HEK293 (cell line): ENCODE measurements at regions not wholly inside any gene's neighbourhood (a gene's known extent, or its start where the extent isn't known, plus 50 kb on each side); places are given as distances from the start of the nearest gene placed in this dataset.

Source experiments
- CTCF ChIA-PET: fragments of 350-600 bp; formaldehyde crosslinking; extraction: SDS; loops from one replicate; lab custom pipeline; 2021; ENCODE audit warnings: antibody characterized with exemption; lab: Yijun Ruan, JAX
- POLR2A ChIA-PET: fragments of 300-600 bp; formaldehyde crosslinking; extraction: SDS; loops from one replicate; lab custom pipeline; 2020; ENCODE audit warnings: antibody characterized with exemption, inconsistent platforms; lab: Yijun Ruan, JAX
- H3K27ac ChIP-seq: fragments of 200-500 bp; sonication (Bioruptor generic); 2 replicates; pipeline ENCODE4 v1.5.1; 2014; ENCODE audit warnings: low read depth, low read length, control low read depth, inconsistent platforms; ENCODE audit errors: extremely low read depth
- H3K36me3 ChIP-seq, 2 experiments: fragments of 200-500 bp in 1 of 2; sonication (Bioruptor generic) in 1 of 2; 1 replicate in 1 of 2; 2 replicates in 1 of 2; pipeline ENCODE4 v1.5.1; 2014 to 2017; ENCODE audit warnings: inconsistent platforms in 2 of 2, low read length in 2 of 2; ENCODE audit not compliant: control insufficient read depth in 2 of 2, insufficient read depth in 1 of 2
- H3K4me1 ChIP-seq: fragments of 200-500 bp; sonication (Bioruptor generic); 2 replicates; pipeline ENCODE4 v1.5.1; 2014; ENCODE audit warnings: mild to moderate bottlenecking, low read length, inconsistent platforms; ENCODE audit not compliant: control insufficient read depth, insufficient read depth
- H3K4me3 ChIP-seq: 2 replicates; pipeline ENCODE4 v1.5.1; 2011; ENCODE audit warnings: low read depth, mild to moderate bottlenecking, control low read depth, low read length, moderate library complexity
- H3K9me3 ChIP-seq: fragments of 200-500 bp; sonication (Bioruptor generic); 2 replicates; pipeline ENCODE4 v1.5.1; 2014; ENCODE audit warnings: low read depth, low read length, inconsistent platforms; ENCODE audit not compliant: control insufficient read depth, insufficient read depth
- BCL11B ChIP-seq: fragments of 450-650 bp; formaldehyde crosslinking; IDR thresholded peaks from 2 replicates; pipeline ENCODE4 v1.5.1; 2016; ENCODE audit warnings: low read depth, missing biosample characterization, missing genetic modification characterization
- KLF16 ChIP-seq: fragments of 450-650 bp; formaldehyde crosslinking; IDR thresholded peaks from 2 replicates; pipeline ENCODE4 v1.5.1; 2017; ENCODE audit warnings: missing biosample characterization, missing genetic modification characterization
- KLF9 ChIP-seq: fragments of 450-650 bp; formaldehyde crosslinking; IDR thresholded peaks from 2 replicates; pipeline ENCODE4 v1.5.1; 2016; ENCODE audit warnings: missing biosample characterization, missing genetic modification characterization, low read depth
- TRIM28 ChIP-seq: IDR thresholded peaks from 2 replicates; pipeline ENCODE4 v1.6.1; 2011; ENCODE audit warnings: low read length, control low read depth, borderline replicate concordance
- ZNF211 ChIP-seq: fragments of 450-650 bp; formaldehyde crosslinking; IDR thresholded peaks from 2 replicates; pipeline ENCODE4 v1.5.1; 2016; ENCODE audit warnings: low read depth, missing biosample characterization, missing genetic modification characterization
- ZNF248 ChIP-seq: fragments of 450-650 bp; formaldehyde crosslinking; IDR thresholded peaks from 2 replicates; pipeline ENCODE4 v1.5.1; 2017; ENCODE audit warnings: missing biosample characterization, missing genetic modification characterization
- ZNF335 ChIP-seq: fragments of 450-650 bp; formaldehyde crosslinking; conservative IDR thresholded peaks from 2 replicates; pipeline ENCODE4 v1.5.1; 2016; ENCODE audit warnings: missing biosample characterization, missing genetic modification characterization
- ZNF354C ChIP-seq: fragments of 450-650 bp; formaldehyde crosslinking; IDR thresholded peaks from 2 replicates; pipeline ENCODE4 v1.5.1; 2016; ENCODE audit warnings: missing biosample characterization, missing genetic modification characterization, low read depth, borderline replicate concordance
- ZNF391 ChIP-seq: fragments of 450-650 bp; formaldehyde crosslinking; IDR thresholded peaks from 2 replicates; pipeline ENCODE4 v1.5.1; 2016; ENCODE audit warnings: low read depth, missing biosample characterization, missing genetic modification characterization, borderline replicate concordance
- ZNF404 ChIP-seq: fragments of 450-650 bp; formaldehyde crosslinking; IDR thresholded peaks from 2 replicates; pipeline ENCODE4 v1.5.1; 2017; ENCODE audit warnings: missing biosample characterization, missing genetic modification characterization
- ZNF416 ChIP-seq: fragments of 450-650 bp; formaldehyde crosslinking; IDR thresholded peaks from 2 replicates; pipeline ENCODE4 v1.5.1; 2016; ENCODE audit warnings: missing biosample characterization, missing genetic modification characterization
- ZNF561 ChIP-seq: fragments of 450-650 bp; IDR thresholded peaks from 2 replicates; pipeline ENCODE4 v1.5.1; 2018; ENCODE audit warnings: missing biosample characterization, missing genetic modification characterization, borderline replicate concordance
- ZNF785 ChIP-seq: fragments of 450-650 bp; formaldehyde crosslinking; IDR thresholded peaks from 2 replicates; pipeline ENCODE4 v1.5.1; 2016; ENCODE audit warnings: missing biosample characterization, missing genetic modification characterization
- ZNF792 ChIP-seq: fragments of 450-650 bp; formaldehyde crosslinking; IDR thresholded peaks from 2 replicates; pipeline ENCODE4 v1.5.1; 2016; ENCODE audit warnings: missing biosample characterization, missing genetic modification characterization
- TF ChIP-seq, protein P1 (sequence below): fragments of 450-650 bp; formaldehyde crosslinking; IDR thresholded peaks from 2 replicates; pipeline ENCODE4 v1.5.1; 2016; ENCODE audit warnings: missing biosample characterization, missing genetic modification characterization
- TF ChIP-seq, protein P2 (sequence below): fragments of 450-650 bp; formaldehyde crosslinking; IDR thresholded peaks from 2 replicates; pipeline ENCODE4 v1.5.1; 2016; ENCODE audit warnings: missing biosample characterization, missing genetic modification characterization
- TF ChIP-seq, protein P3 (sequence below): sonication (generic); formaldehyde crosslinking; IDR thresholded peaks from 2 replicates; pipeline ENCODE4 v1.8.1; 2022; ENCODE audit warnings: mild to moderate bottlenecking, moderate library complexity, missing genetic modification reagents
- TF ChIP-seq, protein P4 (sequence below): fragments of 450-650 bp; formaldehyde crosslinking; IDR thresholded peaks from 2 replicates; pipeline ENCODE4 v1.5.1; 2017; ENCODE audit warnings: missing biosample characterization, missing genetic modification characterization
- TF ChIP-seq, protein P5 (sequence below): fragments of 450-650 bp; formaldehyde crosslinking; IDR thresholded peaks from 2 replicates; pipeline ENCODE4 v1.5.1; 2016; ENCODE audit warnings: missing biosample characterization, missing genetic modification characterization
- TF ChIP-seq, protein P6 (sequence below): fragments of 450-650 bp; formaldehyde crosslinking; IDR thresholded peaks from 2 replicates; pipeline ENCODE4 v1.5.1; 2016; ENCODE audit warnings: missing biosample characterization, missing genetic modification characterization
- TF ChIP-seq, protein P7 (sequence below): fragments of 450-650 bp; formaldehyde crosslinking; IDR thresholded peaks from 2 replicates; pipeline ENCODE4 v1.5.1; 2016; ENCODE audit warnings: missing biosample characterization, missing genetic modification characterization
- TF ChIP-seq, protein P8 (sequence below): fragments of 450-650 bp; formaldehyde crosslinking; IDR thresholded peaks from 2 replicates; pipeline ENCODE4; 2016; ENCODE audit warnings: missing biosample characterization, missing genetic modification characterization

DNA sequence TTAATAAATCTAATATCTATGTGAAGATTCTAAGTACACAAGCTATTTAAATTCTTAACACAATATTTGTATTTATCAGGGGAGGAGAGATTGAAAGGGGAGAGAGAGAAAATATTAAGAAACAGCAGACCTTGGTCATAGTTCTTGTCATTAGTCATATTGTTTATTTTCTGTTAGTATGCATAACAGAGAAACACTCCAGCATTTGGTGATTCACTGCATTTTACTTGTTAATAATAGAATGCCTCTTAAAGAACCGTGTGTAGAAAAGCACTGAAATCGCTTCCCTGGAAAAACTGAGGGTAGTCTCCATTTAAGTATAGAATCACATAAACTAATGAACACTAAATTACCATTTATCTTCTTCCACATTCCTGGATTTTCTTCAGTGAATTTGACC is 122.7 kb upstream of the TRPC6 start:
- no peak overlapping the region for H3K4me3 ChIP-seq

DNA sequence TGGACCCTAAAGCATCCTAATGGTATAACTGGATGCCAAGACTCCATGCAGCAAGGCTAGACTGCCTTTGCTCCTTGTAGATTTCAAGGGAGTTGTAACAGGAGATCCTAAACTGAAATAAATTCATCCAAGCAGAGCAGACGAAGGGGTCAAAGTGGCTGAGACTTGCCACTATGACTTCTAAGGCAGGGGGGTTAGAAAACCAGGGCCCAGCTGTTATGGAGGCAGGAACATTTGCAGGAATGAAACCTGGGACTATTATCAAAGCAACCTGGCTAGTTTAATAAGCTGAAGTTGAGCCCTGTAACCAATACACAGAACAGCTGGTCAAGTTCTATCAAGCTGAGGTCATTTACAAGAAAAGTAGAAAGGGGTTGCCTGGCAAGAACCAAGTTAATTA is 122.2 kb upstream of the TRPC6 start:
- TF ChIP-seq, protein P1, sequence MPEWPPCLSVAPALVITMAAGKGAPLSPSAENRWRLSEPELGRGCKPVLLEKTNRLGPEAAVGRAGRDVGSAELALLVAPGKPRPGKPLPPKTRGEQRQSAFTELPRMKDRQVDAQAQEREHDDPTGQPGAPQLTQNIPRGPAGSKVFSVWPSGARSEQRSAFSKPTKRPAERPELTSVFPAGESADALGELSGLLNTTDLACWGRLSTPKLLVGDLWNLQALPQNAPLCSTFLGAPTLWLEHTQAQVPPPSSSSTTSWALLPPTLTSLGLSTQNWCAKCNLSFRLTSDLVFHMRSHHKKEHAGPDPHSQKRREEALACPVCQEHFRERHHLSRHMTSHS (tag by site-specific recombination): no peak
- TF ChIP-seq, protein P2, sequence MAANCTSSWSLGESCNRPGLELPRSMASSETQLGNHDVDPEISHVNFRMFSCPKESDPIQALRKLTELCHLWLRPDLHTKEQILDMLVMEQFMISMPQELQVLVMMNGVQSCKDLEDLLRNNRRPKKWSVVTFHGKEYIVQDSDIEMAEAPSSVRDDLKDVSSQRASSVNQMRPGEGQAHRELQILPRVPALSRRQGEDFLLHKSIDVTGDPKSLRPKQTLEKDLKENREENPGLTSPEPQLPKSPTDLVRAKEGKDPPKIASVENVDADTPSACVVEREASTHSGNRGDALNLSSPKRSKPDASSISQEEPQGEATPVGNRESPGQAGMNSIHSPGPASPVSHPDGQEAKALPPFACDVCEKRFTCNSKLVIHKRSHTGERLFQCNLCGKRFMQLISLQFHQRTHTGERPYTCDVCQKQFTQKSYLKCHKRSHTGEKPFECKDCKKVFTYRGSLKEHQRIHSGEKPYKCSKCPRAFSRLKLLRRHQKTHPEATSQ (tag by site-specific recombination): no peak
- TF ChIP-seq, protein P3, sequence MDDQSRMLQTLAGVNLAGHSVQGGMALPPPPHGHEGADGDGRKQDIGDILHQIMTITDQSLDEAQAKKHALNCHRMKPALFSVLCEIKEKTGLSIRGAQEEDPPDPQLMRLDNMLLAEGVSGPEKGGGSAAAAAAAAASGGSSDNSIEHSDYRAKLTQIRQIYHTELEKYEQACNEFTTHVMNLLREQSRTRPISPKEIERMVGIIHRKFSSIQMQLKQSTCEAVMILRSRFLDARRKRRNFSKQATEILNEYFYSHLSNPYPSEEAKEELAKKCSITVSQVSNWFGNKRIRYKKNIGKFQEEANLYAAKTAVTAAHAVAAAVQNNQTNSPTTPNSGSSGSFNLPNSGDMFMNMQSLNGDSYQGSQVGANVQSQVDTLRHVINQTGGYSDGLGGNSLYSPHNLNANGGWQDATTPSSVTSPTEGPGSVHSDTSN (CRISPR knock-in tag): no peak
- no peak for TF ChIP-seq TRIM28
- TF ChIP-seq ZNF792 (tag by site-specific recombination): no peak
- TF ChIP-seq, protein P4, sequence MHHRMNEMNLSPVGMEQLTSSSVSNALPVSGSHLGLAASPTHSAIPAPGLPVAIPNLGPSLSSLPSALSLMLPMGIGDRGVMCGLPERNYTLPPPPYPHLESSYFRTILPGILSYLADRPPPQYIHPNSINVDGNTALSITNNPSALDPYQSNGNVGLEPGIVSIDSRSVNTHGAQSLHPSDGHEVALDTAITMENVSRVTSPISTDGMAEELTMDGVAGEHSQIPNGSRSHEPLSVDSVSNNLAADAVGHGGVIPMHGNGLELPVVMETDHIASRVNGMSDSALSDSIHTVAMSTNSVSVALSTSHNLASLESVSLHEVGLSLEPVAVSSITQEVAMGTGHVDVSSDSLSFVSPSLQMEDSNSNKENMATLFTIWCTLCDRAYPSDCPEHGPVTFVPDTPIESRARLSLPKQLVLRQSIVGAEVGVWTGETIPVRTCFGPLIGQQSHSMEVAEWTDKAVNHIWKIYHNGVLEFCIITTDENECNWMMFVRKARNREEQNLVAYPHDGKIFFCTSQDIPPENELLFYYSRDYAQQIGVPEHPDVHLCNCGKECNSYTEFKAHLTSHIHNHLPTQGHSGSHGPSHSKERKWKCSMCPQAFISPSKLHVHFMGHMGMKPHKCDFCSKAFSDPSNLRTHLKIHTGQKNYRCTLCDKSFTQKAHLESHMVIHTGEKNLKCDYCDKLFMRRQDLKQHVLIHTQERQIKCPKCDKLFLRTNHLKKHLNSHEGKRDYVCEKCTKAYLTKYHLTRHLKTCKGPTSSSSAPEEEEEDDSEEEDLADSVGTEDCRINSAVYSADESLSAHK (tag by site-specific recombination): no peak
- no peak for TF ChIP-seq KLF16 (tag by site-specific recombination)
- TF ChIP-seq KLF9 (tag by site-specific recombination): no peak
- TF ChIP-seq ZNF335: no peak
- TF ChIP-seq ZNF404 (tag by site-specific recombination): no peak
- TF ChIP-seq, protein P5, sequence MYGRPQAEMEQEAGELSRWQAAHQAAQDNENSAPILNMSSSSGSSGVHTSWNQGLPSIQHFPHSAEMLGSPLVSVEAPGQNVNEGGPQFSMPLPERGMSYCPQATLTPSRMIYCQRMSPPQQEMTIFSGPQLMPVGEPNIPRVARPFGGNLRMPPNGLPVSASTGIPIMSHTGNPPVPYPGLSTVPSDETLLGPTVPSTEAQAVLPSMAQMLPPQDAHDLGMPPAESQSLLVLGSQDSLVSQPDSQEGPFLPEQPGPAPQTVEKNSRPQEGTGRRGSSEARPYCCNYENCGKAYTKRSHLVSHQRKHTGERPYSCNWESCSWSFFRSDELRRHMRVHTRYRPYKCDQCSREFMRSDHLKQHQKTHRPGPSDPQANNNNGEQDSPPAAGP (tag by site-specific recombination): no peak
- no peak for TF ChIP-seq ZNF248 (tag by site-specific recombination)
- TF ChIP-seq ZNF391 (tag by site-specific recombination): no peak
- TF ChIP-seq, protein P6, sequence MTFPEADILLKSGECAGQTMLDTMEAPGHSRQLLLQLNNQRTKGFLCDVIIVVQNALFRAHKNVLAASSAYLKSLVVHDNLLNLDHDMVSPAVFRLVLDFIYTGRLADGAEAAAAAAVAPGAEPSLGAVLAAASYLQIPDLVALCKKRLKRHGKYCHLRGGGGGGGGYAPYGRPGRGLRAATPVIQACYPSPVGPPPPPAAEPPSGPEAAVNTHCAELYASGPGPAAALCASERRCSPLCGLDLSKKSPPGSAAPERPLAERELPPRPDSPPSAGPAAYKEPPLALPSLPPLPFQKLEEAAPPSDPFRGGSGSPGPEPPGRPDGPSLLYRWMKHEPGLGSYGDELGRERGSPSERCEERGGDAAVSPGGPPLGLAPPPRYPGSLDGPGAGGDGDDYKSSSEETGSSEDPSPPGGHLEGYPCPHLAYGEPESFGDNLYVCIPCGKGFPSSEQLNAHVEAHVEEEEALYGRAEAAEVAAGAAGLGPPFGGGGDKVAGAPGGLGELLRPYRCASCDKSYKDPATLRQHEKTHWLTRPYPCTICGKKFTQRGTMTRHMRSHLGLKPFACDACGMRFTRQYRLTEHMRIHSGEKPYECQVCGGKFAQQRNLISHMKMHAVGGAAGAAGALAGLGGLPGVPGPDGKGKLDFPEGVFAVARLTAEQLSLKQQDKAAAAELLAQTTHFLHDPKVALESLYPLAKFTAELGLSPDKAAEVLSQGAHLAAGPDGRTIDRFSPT (tag by site-specific recombination): no peak
- TF ChIP-seq ZNF416: no peak
- no peak for TF ChIP-seq BCL11B (tag by site-specific recombination)
- TF ChIP-seq ZNF785 (tag by site-specific recombination): no peak
- TF ChIP-seq ZNF354C (tag by site-specific recombination): no peak
- TF ChIP-seq ZNF211 (tag by site-specific recombination): no peak
- Histone ChIP-seq H3K9me3 (no peaks in the 10 kb centered on the region), H3K36me3 (no peaks in the 10 kb centered on the region), H3K4me1 (no peaks in the 10 kb centered on the region), H3K27ac (no peak overlapping the region), H3K4me3 (no peak overlapping the region)
- CTCF ChIA-PET: no interaction called here
- POLR2A ChIA-PET: no interaction called here

More for the DNA sequence above, 122.7 kb upstream of the TRPC6 start:
- TF ChIP-seq ZNF792 (tag by site-specific recombination): no peak
- TF ChIP-seq KLF9 (tag by site-specific recombination): no peak
- TF ChIP-seq ZNF561 (tag by site-specific recombination): no peak
- TF ChIP-seq, protein P7, sequence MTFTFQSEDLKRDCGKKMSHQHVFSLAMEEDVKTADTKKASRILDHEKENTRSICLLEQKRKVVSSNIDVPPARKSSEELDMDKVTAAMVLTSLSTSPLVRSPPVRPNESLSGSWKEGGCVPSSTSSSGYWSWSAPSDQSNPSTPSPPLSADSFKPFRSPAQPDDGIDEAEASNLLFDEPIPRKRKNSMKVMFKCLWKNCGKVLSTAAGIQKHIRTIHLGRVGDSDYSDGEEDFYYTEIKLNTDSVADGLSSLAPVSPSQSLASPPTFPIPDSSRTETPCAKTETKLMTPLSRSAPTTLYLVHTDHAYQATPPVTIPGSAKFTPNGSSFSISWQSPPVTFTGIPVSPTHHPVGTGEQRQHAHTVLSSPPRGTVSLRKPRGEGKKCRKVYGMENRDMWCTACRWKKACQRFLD (tag by site-specific recombination): no peak
- TF ChIP-seq, protein P8, sequence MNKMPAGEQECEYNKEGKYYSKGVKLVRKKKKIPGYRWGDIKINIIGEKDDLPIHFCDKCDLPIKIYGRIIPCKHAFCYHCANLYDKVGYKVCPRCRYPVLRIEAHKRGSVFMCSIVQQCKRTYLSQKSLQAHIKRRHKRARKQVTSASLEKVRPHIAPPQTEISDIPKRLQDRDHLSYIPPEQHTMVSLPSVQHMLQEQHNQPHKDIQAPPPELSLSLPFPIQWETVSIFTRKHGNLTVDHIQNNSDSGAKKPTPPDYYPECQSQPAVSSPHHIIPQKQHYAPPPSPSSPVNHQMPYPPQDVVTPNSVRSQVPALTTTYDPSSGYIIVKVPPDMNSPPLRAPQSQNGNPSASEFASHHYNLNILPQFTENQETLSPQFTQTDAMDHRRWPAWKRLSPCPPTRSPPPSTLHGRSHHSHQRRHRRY (tag by site-specific recombination): no peak
- TF ChIP-seq TRIM28: no peak
- ChIA-PET CTCF (no interaction called here), POLR2A (no interaction called here)
- H3K4me1 ChIP-seq: no peaks in the 10 kb centered on the region
- no peaks in the 10 kb centered on the region for H3K36me3 ChIP-seq
- no peak overlapping the region for H3K27ac ChIP-seq
- H3K9me3 ChIP-seq: no peaks in the 10 kb centered on the region
